Umbilical cord (tissue), 1 donor: ENCODE measurements at regions not wholly inside any gene's neighbourhood (a gene's known extent, or its start where the extent isn't known, plus 50 kb on each side); places are given as distances from the start of the nearest gene placed in this dataset.

Experiments
- DNase-seq: peaks from one replicate; pipeline ENCODE4 v3.0.0-alpha.2; 2015; ENCODE audit warnings: low spot score

DNA sequence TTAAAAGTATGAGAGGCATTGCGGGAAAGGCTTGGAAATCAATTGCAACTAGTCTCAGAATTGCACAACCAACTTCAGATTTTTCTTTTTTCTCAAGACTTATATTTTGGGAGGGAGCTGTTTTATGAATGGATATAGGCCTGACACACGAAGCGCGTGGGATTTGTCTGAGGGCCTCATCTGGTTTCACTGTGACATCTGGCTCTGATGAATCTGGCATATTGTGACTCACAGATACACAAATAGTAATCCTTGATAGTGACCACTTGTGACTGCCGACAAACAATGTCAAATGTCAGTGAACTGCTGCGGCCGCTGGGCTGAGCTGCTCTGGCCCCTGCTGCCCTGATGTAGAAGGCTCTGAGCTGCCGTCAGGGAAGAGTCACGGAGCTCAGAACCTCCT lies 655.1 kb downstream of the INHBA start:
- peak; percentile 38 for DNase-seq

DNA sequence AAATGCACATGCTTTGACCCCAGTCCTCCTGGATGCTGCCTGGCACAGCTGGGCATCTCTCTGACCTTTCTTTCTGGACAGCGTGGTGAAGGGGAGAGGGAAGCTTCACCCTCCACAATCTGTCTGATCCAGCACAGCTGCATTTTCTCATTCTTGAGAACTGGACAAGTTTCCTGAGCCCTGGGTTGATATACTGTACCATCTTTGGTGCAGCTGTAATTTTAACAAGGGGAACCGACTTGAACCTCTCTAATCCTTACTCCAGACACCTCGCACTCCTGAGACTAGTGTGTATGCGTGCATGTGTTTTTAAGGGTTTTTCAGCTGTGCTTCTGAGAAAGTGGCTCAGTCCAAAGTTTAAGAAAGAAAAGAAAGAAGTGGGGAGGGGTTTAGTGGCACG lies 655.7 kb downstream of the INHBA start:
- DNase-seq = peak; percentile 28

DNA sequence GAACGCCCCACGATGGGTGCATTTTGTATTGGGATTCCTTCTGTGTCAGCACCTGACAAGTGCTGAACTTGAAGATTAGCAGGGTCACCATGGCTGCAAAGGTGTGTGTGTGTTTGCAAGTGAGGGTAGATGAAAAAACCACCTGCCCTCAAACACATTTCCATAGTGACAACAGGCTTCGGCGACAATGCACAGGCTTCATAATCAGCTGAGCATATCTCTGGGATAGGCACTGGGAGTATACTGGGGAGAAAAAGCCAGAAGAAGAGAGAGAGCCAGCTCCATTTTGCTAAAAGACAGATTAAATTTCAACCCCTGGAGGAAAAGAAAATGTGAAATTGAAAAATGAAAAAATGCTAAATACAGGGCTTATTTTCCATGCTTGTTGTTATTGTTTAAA lies 656.1 kb downstream of the INHBA start:
- no peak for DNase-seq

DNA sequence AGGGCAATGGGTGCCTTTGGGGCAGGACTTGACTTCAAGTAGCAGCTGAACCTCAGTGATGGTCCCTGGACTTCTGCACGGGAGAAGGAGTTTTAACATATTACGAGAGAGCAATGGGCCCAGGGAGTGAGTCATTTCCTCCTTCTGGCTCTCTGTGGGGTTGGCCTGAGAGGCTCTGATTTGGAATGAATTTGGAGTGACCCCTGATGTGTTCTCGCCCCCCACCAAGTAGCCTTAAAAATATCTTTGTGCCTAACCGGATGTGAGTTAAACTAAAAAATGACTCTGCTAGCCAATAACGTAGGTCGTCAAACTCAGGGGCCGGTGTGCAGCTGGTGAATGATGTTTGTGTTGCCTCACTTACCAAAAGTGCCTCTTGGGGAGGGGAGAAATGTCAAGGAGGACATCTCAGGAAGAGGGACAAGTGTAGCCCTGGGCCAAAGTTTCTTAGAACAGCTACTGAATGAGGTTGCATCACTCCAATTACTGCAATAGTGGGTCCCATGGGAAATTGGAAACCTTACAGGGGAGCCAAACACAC lies 656.6 kb downstream of the INHBA start:
- DNase-seq = no peak

DNA sequence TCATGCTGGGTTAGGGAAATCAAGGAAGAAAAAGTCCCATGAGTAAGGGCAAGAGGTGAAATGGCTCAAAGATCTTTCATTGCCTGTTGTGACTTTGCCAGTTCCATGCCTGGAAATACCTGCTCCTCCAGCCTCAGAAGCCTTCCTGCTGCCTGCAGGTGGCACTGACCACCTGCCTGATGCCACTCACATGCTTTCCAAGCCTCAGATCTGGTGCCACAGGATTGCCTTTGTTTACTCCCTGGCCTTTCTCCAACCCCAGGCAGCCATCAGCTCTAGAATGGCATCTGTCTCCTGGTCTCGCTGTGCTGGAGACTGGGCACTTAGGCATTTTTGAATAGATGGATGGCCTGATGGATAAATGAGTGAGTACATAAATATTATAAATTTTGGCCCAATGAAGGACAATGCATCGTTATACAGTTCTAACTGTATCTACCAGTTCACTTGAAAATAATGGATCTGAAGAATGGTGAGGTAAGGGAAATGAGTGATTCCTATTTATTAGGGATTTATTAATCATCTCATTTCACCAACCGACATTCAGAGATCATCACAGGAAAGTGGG lies 657.2 kb downstream of the INHBA start:
- no peak for DNase-seq

DNA sequence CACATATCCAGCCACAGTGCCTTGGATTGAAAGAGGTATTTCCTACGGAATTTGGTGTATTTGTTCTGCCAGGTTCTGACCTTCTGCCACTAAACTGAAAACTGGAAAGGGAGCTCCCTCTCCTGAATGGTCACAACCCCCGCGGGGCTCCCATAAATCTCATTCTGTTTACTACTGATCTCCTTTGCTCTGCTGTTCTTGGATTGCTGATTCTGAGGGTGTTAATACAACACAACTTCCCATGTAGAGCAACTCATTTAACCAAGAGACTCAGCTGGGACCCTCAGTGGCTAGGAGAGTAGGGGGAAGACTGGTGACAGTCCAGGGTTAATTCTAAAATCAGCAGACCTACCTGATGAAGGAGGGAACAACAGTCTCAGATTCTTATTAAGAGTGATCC lies 662.9 kb downstream of the INHBA start:
- DNase-seq = no peak

DNA sequence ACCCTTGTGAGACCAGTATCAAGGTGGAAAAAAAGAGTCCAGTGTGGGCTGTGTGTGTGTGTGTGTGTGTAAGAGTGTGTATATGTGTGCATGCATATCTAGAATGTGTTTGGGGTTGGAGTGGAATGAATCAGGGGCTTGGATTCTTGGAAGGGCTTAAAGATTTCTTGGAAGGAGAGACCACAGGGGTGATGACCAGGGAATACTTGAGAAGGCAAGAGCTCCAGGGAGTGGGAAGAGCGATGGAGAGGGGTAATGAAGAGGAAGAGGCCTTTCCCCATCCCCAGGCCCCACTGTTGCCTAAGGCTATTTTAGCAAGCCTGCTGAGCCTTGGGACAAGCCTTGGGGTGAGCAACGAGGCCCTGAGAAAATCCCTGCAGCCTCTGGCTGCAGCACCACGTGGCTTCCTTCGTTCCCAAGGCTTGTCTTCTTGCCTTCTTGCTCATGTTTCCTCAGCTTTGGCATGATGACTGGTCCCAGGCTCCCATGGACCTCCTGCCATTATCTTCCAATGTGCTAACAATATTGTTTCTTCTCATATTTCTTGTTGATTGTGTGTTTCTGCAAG lies 663.4 kb downstream of the INHBA start:
- DNase-seq = no peak

DNA sequence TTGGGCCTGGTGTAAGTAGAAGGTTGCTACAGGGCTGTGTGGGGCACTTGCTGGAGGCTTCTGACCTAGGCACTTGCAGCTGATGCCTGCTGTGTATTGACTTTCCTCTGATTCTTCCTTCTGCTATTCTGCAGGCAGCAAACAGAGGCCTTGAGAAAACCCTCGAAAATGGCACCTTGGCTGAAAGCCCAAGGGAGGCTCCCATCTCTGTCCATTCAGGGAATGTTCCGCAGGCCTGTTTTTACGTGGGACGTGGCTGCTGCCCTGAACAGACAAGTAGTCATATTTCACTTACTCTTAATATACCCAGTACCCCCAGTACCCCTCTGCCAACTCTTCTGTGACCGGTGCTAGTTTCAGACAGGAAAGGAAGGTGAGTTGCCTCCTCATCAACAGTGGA lies 664.7 kb downstream of the INHBA start:
- no peak for DNase-seq

DNA sequence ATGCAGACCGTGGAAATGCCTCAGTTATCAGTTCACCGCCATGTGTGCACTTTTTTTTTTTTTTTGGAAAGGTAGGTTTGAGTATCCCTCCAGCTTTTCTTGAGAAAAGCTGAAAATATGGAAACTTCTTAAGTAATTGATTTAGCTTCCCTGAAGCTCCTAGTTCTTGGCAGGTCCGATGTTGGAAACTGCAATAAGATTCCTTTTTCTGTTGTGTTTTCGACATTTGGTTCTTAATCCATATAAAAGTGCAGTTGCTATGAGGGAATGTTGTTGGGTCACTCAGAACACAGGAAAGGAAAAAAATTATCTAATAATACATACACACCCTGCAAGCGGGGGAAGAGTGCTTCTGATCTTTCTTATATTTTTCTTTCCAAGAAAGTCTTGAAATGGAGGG lies 665.2 kb downstream of the INHBA start:
- no peak for DNase-seq

DNA sequence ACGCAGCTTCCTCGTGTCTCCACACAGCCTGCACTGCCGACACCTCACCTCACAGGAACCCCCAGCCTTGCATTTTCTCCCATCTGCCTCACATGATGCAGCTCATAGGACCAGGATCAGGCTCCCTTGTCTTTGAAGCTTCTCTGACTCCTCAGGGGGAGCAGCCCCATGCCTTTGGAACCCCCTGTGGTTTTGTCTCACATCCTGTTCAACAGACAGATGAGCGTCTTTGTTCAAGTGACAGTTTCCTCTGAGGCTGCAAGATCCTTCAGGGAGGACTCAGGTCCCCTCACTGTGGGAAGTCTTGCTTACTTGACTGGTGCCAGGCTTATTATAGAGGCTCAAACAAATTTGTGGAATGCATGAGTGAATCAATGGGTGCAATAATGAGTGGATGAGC lies 667.1 kb downstream of the INHBA start:
- no peak for DNase-seq

DNA sequence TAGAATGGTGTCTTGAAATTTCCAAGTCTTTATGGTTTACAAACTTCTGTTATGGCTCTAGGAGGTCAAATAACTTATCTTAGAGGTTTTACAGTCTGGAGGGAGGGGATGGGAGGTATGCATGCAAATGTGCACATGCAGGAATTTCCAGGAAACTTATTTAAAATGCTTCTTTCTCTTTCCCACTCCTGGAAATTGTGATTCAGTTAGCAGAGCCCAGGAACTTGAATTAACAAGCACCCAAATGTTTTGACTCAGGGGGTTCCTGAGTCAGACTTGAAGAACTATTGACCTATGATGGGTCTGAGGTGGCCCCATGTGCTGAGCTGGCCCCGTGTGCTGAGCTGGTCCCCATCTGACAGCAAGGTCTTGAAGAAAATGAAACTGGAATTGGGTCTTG lies 669.4 kb downstream of the INHBA start:
- DNase-seq = no peak

DNA sequence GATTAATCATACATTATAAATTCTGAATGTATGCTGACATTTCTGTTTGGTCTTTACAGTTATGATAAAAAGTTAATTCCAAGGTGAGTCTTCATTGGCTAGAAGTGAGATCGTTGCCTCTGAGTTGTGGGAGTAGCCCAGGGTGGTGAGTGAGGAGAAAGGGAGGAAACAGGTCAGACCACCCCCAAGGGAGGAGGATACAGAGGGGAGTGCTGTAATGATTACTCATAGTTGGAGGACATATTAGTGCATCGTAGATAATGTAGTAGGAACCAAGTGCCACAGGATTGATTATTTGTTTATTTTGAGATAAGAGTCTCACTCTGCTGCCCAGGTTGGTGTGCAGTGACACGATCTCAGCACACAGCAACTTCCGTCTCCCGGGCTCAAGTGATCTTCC lies 672.2 kb downstream of the INHBA start:
- DNase-seq = no peak

DNA sequence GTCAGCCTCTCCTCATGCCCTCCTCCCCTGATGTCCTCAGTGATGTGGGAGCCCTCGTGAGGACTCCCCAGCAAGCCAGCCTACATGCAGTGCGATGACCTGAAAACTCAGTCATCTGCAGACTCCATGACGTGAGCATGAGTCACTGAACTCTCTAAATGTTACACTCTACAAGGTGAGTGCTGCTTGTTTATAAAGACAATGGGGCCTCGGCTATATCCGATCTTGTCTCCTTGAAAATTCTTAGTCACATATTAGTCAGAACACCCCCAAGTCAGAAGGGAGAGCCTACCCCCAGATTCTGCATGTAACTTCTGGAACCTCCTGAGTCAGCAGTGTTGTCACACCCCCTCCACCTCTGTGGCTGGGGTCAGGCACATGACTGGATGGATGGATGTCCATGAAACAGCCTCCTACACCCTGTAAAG lies 673.8 kb downstream of the INHBA start:
- DNase-seq = no peak

DNA sequence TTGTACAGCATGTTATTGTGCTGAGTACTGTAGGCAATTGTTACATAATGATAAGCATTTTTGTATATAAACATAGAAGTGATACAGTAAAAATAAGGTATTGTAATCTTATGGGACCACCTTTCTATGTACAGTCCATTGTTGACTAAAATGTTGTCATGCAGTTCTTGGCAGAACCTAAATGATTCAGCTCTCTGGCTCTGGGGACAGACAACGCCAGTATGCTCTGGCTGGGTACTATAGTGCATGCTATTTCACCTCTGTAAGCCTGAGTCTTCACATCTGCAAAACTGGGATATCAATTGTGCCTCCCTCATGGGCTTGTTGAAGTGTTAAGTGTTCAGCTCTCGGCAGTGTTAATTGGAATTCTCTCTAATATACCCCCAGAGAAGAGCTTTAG lies 674.3 kb downstream of the INHBA start:
- DNase-seq = no peak

DNA sequence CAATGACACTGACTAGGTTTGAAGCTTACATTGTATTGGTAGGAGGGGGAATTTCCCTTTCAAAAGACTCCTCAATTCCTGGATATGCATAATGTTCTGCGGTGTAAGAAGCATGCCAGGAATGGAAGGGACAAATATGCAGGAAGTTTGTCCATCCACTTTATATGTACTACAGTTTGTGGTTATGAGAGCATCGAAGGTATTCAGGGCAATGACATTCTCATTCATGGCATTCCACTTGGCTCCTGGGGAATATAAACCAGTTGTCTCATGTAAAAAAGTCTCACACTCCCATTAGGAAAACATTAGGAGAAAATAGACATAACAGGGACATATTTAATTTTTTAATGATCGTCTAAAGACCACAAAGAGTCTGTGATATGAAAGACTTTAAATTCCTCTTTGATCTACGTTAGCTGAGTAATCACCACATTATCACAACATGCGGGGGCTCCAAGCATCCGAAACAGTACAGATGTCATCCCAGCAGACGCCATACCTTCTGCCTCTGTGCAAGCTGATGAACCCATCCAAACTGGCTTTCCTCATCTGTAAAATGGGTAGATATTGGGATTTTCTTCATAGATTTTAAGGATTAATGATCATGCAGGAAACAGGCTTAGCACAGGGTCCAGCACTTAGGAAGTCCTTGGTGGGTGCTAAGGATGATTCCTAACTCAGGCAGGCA lies 675.3 kb downstream of the INHBA start:
- no peak for DNase-seq

DNA sequence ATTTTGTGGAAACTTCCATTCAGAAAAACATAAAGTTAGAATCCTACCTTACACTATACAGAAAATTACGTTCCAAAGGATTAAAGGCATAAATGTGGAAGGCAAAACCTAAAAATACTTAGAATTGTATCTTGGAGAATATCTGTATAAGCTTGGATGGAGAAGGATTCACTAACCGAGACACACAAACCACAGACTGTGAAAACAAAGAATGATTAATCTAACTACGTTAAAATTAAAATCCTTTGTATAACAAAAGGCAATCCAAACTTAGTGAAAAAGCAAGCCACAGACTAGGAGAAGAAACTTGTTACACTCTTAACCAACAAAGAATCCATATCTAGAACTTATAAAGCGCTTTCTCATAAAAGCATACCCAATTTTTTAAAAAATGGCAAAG lies 678.8 kb downstream of the INHBA start:
- no peak for DNase-seq

DNA sequence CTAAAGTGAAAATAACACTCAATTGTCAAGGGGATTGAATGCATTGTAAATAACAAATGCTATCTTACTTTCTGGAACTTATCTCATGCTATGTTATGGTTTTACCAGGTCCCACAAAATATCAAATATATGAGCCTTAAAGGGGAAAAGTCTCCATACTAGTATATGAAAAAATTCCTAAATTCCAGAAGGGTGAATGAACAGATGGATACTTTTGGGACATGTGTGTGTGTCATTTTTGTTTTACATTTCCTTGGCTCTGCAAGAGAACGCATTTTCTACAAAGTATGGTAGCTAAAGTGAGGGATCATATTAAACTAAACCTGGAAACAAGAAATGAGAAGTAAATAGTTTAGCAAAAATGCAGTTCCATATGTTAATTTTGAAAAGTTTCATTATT lies 682.8 kb downstream of the INHBA start:
- DNase-seq = no peak

DNA sequence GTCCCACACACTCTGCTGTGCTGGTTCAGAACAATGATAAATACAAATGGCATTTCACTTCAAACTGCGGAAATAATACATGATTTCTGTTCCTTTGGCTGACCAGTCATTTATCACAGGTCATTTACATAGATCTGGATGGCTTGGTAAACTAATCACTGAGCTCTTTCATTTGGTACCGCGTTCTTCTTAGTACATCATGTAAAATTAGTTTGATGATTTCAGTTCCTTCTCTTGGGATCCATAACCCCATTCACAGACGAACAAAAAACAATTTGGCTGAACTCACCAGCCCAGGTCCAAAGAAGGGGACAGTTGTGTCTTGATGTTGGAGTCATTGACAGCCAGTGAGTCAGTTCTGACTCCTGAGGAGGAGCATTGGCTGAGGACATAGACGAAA lies 689.8 kb downstream of the INHBA start:
- no peak for DNase-seq

DNA sequence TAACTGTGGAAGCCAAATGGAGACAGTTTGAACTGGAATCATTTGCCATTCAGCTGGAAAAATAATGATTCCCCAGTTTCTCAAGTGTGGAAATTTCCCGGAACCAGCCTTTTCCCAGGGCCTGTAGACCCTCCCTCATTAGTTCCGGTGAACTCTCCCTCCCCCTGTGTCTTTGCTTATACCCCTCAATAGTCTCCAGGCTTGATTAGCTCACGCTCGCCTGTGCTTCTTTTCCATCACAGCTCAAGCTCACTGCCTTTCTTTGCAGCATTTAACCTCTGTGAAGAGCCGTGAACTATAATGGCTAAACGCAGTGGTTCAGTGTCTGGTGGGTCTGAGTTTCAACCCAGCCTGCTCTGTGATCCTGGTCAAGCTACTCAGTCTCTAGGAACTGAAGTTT lies 690.8 kb downstream of the INHBA start:
- DNase-seq = no peak

DNA sequence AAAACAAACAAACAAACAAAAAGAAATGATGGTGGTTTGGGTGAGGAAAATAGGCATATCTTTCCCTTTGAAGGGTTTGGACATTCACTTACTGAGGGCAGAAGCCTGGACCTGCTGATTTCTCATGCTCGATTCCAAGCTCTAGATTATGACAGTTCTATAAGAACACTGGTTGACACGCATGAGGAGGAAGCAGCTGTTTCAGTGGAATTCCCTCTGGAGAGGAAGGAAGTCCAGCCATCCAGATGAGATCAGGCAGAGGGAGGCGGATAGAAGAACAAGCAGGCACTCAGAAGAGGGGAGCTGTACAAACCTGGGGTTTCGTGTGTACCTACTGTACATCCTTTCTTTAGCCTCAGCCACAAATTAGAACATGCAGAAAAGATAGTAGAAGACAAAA lies 691.9 kb downstream of the INHBA start:
- no peak for DNase-seq

DNA sequence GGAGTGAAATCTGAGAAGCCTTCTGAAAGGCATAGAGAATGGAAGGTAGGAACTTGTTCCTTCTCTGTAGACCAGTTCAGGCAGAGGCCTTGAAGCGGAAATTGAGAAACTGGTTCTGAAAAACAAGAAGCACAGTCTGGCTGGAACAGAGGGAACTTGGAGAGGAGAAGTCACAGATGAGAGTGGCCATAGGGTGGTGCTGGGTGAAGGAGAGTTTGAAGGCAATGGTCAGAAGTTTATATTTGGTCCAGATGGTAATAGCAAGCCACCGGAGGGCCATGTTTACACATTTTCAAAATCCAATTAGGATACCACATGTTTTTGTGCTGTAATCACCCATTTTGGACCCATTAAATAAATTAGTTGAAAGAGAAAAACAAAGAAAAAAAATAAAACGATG lies 692.5 kb downstream of the INHBA start:
- peak; percentile 16 for DNase-seq

DNA sequence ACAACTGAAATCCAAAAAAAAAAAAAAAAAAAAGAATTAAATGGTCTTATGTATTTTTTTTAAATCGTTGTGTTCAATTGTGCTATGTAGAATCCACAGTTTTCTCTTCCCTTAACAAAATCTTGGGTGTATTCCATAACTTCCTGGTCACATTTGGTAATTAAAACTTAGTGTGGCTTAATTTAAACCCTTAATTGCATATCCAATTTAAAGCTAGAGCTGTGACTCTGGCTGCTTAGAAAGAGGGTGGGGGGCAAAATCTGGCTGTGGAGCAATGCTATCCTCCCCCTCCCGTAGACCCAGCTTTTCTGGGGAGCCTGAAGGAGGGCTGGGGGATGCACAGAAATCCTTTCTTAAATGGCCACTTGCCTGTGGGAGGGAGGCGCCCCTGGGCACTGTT lies 695.1 kb downstream of the INHBA start:
- DNase-seq = no peak

DNA sequence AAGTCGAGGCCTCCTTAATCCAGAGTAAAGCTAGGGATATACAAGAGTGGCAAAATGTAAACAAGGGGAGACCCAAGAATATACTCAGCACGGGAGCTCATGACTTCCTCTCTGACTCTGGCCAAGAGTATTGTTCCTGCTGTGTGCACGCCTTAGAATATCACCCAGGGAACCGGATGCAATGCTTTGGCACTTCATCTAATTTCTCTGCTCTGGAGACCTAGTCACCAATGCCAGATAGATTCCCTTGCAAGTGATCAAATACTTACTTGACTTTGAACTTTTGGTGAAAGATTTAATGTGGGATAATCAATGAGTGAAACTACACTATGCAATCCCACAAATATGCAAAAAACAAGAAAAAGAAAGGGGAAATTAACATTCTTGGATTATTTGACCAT lies 695.5 kb downstream of the INHBA start:
- DNase-seq = no peak
